PFSK-1 (cell line): ENCODE measurements at regions not wholly inside any gene's neighbourhood (a gene's known extent, or its start where the extent isn't known, plus 50 kb on each side); places are given as distances from the start of the nearest gene placed in this dataset.

ENCODE experiments used
- POLR2AphosphoS5 ChIP-seq: IDR thresholded peaks from 2 replicates; pipeline ENCODE4 v1.6.1; 2012; ENCODE audit warnings: low read depth, mild to moderate bottlenecking, control low read depth, low read length, moderate library complexity
- TAF1 ChIP-seq: IDR thresholded peaks from 2 replicates; pipeline ENCODE4 v1.6.1; 2012; ENCODE audit warnings: low read length, control low read depth, borderline replicate concordance; ENCODE audit not compliant: insufficient read depth

DNA sequence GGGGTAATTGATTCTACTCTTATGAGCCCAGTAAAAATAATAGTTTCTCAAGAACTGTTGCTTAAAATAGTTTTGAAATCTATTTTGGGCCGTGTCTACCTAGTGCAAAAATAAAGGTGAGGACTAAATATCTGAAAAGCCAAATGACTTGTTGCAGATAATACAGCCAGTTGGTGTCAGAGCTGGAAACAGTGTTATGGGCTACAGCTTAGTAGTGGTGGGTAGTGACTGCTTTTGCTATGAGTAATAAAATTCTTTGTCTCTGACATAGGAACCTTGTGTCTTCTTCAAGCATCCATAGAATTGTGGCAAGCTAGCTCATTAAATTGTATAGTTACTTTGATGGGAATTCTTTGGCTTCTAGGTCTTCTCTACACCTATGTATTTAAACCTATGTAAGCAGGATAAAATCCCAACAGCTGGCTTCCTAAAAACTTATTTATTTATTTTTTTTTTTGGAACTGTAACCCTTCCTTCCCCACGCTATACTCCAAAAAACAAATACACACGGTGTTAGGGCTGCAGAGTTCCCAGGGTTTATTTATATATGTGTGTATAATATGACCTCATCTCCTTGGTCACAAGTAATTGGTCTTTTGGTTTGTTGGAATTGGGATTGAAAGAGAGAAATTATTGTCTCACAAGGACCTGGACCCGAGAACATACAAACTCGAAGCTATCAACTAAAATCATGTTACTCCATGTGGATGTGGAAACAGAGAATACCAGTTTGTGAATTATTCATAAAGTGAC, 138.0 kb downstream of the NUDT12 start:
- TF ChIP-seq TAF1, result no peak
- TF ChIP-seq POLR2AphosphoS5, result no peak
